Fibroblast of lung (primary cell): ENCODE measurements at regions not wholly inside any gene's neighbourhood (a gene's known extent, or its start where the extent isn't known, plus 50 kb on each side); places are given as distances from the start of the nearest gene placed in this dataset.

Source experiments
- DNase-seq, 2 donors: peaks; one replicate each; pipeline versions ENCODE4 v3.0.0 to v3.0.0-alpha.2; 2010; ENCODE audit warnings: low read depth in 2 of 2
- H2AFZ ChIP-seq: 2 replicates; pipeline ENCODE4 v1.5.1; 2012; ENCODE audit warnings: low read length, control low read depth, inconsistent platforms
- H3K27ac ChIP-seq: 2 replicates; pipeline ENCODE4 v1.5.1; 2011; ENCODE audit warnings: low read length, control low read depth; ENCODE audit not compliant: insufficient read depth
- H3K27me3 ChIP-seq: 2 replicates; pipeline ENCODE4 v1.5.1; 2011; ENCODE audit warnings: mild to moderate bottlenecking, low read length; ENCODE audit not compliant: control insufficient read depth, insufficient read depth
- H3K36me3 ChIP-seq: 2 replicates; pipeline ENCODE4 v1.5.1; 2011; ENCODE audit warnings: low read length; ENCODE audit not compliant: control insufficient read depth, insufficient read depth
- H3K4me1 ChIP-seq: 2 replicates; pipeline ENCODE4 v1.5.1; 2011; ENCODE audit warnings: low read length; ENCODE audit not compliant: control insufficient read depth, insufficient read depth; ENCODE audit errors: extremely low read depth
- H3K4me2 ChIP-seq: 2 replicates; pipeline ENCODE4 v1.5.1; 2011; ENCODE audit warnings: low read length, control low read depth; ENCODE audit not compliant: insufficient read depth; ENCODE audit errors: extremely low read depth
- H3K4me3 ChIP-seq, 4 experiments: fragments of 200-600 bp in 1 of 4; sonication (generic) in 1 of 4; replicated peaks in 1 of 4; 2 replicates each; pipeline ENCODE4 v1.5.1; 2011 to 2016; ENCODE audit warnings: low read length in 4 of 4, low read depth in 3 of 4, mild to moderate bottlenecking in 3 of 4, control low read depth in 2 of 4, inconsistent platforms in 1 of 4, mixed read lengths in 1 of 4; ENCODE audit not compliant: insufficient read depth in 1 of 4; ENCODE audit errors: control extremely low read depth in 1 of 4
- H3K79me2 ChIP-seq: 2 replicates; pipeline ENCODE4 v1.5.1; 2012; ENCODE audit warnings: mild to moderate bottlenecking, low read length, inconsistent platforms; ENCODE audit not compliant: control insufficient read depth, insufficient read depth
- H3K9ac ChIP-seq: 2 replicates; pipeline ENCODE4 v1.5.1; 2011; ENCODE audit warnings: mild to moderate bottlenecking, low read length, control low read depth; ENCODE audit not compliant: insufficient read depth
- H3K9me3 ChIP-seq: 2 replicates; pipeline ENCODE4 v1.5.1; 2012; ENCODE audit warnings: low read depth, low read length; ENCODE audit not compliant: control insufficient read depth, insufficient read depth
- H4K20me1 ChIP-seq: 2 replicates; pipeline ENCODE4 v1.5.1; 2011; ENCODE audit warnings: low read length; ENCODE audit not compliant: control insufficient read depth, insufficient read depth; ENCODE audit errors: extremely low read depth
- EZH2 ChIP-seq: IDR thresholded peaks from 2 replicates; pipeline ENCODE4 v1.5.1; 2012; ENCODE audit warnings: low read length, control low read depth, mild to moderate bottlenecking; ENCODE audit errors: missing control alignments
- TF ChIP-seq, protein P1 (sequence below), 2 donors: IDR thresholded peaks in 1 of 2; conservative IDR thresholded peaks in 1 of 2; 1 replicate in 1 of 2; 2 replicates in 1 of 2; pipeline ENCODE4 v1.5.1; 2011 to 2012; ENCODE audit warnings: low read length in 2 of 2, control low read depth in 1 of 2, inconsistent platforms in 1 of 2, low read depth in 1 of 2, mild to moderate bottlenecking in 1 of 2

DNA sequence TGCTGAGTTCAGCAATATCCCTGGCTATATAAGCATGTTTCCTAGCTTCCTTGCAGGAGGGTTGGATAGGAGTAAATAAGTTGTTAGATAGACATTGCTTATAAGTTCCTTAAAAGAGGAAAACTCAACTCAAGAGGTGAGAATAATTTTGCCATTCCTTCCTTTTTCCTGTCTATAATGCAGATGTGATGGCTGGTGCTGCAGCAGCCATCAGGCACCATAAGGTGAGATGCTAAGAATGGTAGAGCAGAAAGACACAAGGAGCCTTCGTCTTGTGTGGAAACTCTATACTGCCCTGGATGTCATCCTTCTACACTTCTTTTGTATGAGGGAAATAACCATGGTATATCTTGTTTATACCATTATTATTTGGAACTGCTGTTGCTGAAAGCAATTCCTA, 74.5 kb upstream of the GRK3 start:
- TF ChIP-seq EZH2: no peak
- TF ChIP-seq, protein P1, sequence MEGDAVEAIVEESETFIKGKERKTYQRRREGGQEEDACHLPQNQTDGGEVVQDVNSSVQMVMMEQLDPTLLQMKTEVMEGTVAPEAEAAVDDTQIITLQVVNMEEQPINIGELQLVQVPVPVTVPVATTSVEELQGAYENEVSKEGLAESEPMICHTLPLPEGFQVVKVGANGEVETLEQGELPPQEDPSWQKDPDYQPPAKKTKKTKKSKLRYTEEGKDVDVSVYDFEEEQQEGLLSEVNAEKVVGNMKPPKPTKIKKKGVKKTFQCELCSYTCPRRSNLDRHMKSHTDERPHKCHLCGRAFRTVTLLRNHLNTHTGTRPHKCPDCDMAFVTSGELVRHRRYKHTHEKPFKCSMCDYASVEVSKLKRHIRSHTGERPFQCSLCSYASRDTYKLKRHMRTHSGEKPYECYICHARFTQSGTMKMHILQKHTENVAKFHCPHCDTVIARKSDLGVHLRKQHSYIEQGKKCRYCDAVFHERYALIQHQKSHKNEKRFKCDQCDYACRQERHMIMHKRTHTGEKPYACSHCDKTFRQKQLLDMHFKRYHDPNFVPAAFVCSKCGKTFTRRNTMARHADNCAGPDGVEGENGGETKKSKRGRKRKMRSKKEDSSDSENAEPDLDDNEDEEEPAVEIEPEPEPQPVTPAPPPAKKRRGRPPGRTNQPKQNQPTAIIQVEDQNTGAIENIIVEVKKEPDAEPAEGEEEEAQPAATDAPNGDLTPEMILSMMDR (conservative IDR thresholded peaks at IDR 0.05 in 1 of 2, IDR thresholded peaks at IDR 0.05 in 1 of 2; ENCODE audit: low read depth in 1 of 2, low read length in 2 of 2): no peak
- Histone ChIP-seq H2AFZ (no peak overlapping the region), H3K79me2 (no peaks in the 10 kb centered on the region), H3K4me2 (no peak overlapping the region), H3K9ac (no peak overlapping the region), H3K36me3 (no peaks in the 10 kb centered on the region), H3K9me3 (no peaks in the 10 kb centered on the region), H3K4me3 (no peak overlapping the region), H3K4me1 (peaks cover 3% of the 10 kb centered on the region), H3K27me3 (no peaks in the 10 kb centered on the region), H4K20me1 (no peaks in the 10 kb centered on the region), H3K27ac (no peak overlapping the region)
- no peak for DNase-seq

DNA sequence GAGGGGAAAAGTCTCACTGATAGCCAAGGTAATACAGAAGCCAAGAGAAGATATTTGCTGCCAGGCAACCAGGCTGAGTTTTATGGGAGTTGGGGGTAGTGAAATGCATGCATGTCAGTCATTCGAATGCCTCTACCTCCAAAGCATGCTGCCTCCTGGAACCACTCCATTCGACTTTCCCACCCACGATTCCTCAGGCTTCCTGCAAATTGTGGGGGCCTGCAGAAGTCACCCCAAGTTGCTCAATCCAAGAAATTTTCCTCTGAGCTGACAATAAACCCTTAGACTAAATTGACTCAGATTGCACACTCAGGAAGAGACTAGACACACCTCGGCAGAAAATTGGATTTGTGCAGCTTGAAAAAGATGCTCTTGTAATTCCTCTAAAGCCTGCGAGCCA, 73.6 kb upstream of the GRK3 start:
- H3K36me3 ChIP-seq: no peaks in the 10 kb centered on the region
- no peaks in the 10 kb centered on the region for H3K9me3 ChIP-seq
- no peak for DNase-seq
- no peak overlapping the region for H2AFZ ChIP-seq
- H3K4me3 ChIP-seq: no peak overlapping the region
- H3K9ac ChIP-seq: no peak overlapping the region
- no peak overlapping the region for H3K4me2 ChIP-seq
- no peaks in the 10 kb centered on the region for H3K79me2 ChIP-seq
- peaks cover 3% of the 10 kb centered on the region for H3K4me1 ChIP-seq
- TF ChIP-seq, protein P1 (conservative IDR thresholded peaks at IDR 0.05 in 1 of 2, IDR thresholded peaks at IDR 0.05 in 1 of 2; ENCODE audit: low read depth in 1 of 2, low read length in 2 of 2): no peak
- TF ChIP-seq EZH2: no peak
- no peaks in the 10 kb centered on the region for H4K20me1 ChIP-seq
- no peak overlapping the region for H3K27ac ChIP-seq
- no peaks in the 10 kb centered on the region for H3K27me3 ChIP-seq

DNA sequence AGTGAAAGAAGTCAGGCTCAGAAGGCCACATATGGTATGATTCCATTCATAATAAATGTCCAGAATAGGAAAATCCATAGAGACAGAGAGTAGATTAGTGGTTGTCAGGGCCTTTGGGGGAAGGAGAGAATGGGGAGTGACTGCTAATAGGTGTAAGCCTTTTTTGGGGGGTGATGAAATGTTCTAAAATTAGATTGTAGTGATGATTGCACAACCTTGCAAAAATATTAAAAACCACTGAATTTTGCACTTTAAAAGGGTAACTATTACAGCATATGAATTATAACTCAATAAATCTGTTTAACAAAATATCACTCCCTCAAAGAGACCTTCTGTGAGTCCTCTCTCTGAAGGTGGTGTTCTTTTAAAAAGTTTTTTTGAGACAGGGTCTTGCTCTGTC, 72.3 kb upstream of the GRK3 start:
- Histone ChIP-seq H4K20me1 (no peaks in the 10 kb centered on the region), H3K27me3 (no peaks in the 10 kb centered on the region), H3K36me3 (no peaks in the 10 kb centered on the region), H3K4me2 (no peak overlapping the region), H2AFZ (no peak overlapping the region), H3K4me3 (no peak overlapping the region), H3K9me3 (no peaks in the 10 kb centered on the region), H3K4me1 (peaks cover 3% of the 10 kb centered on the region), H3K27ac (no peak overlapping the region), H3K79me2 (no peaks in the 10 kb centered on the region), H3K9ac (no peak overlapping the region)
- no peak for DNase-seq
- TF ChIP-seq, protein P1 (conservative IDR thresholded peaks at IDR 0.05 in 1 of 2, IDR thresholded peaks at IDR 0.05 in 1 of 2; ENCODE audit: low read depth in 1 of 2, low read length in 2 of 2): no peak
- no peak for TF ChIP-seq EZH2
